Muscle layer of duodenum (tissue), 2 donors: ENCODE measurements at regions not wholly inside any gene's neighbourhood (a gene's known extent, or its start where the extent isn't known, plus 50 kb on each side); places are given as distances from the start of the nearest gene placed in this dataset.
A peak's percentile ranks its signal among the peaks of the same experiment; 100 is the strongest.

Experiments
- H3K27ac ChIP-seq: one replicate; pipeline ENCODE4 v1.7.0; 2013; ENCODE audit warnings: mild to moderate bottlenecking, low read length
- H3K27me3 ChIP-seq: one replicate; pipeline ENCODE4 v1.7.0; 2013; ENCODE audit warnings: low read depth, mild to moderate bottlenecking, control low read depth, low read length
- H3K36me3 ChIP-seq, 2 donors: one replicate each; pipeline ENCODE4 v1.7.0; 2013; ENCODE audit warnings: low read length in 2 of 2, control low read depth in 1 of 2, mild to moderate bottlenecking in 1 of 2; ENCODE audit not compliant: insufficient read depth in 2 of 2, control insufficient read depth in 1 of 2
- H3K4me1 ChIP-seq, 2 donors: one replicate each; pipeline ENCODE4 v1.7.0; 2013; ENCODE audit warnings: low read length in 2 of 2, mild to moderate bottlenecking in 2 of 2, control low read depth in 1 of 2, moderate library complexity in 1 of 2; ENCODE audit not compliant: insufficient read depth in 2 of 2, control insufficient read depth in 1 of 2
- H3K4me3 ChIP-seq, 2 donors: one replicate each; pipeline ENCODE4 v1.7.0; 2013; ENCODE audit warnings: low read length in 2 of 2, low read depth in 1 of 2, mild to moderate bottlenecking in 1 of 2
- H3K9me3 ChIP-seq, 2 donors: one replicate each; pipeline ENCODE4 v1.7.0; 2013; ENCODE audit warnings: low read length in 2 of 2, control low read depth in 1 of 2, mild to moderate bottlenecking in 1 of 2; ENCODE audit not compliant: control insufficient read depth in 1 of 2
- donor health status: healthy.

DNA sequence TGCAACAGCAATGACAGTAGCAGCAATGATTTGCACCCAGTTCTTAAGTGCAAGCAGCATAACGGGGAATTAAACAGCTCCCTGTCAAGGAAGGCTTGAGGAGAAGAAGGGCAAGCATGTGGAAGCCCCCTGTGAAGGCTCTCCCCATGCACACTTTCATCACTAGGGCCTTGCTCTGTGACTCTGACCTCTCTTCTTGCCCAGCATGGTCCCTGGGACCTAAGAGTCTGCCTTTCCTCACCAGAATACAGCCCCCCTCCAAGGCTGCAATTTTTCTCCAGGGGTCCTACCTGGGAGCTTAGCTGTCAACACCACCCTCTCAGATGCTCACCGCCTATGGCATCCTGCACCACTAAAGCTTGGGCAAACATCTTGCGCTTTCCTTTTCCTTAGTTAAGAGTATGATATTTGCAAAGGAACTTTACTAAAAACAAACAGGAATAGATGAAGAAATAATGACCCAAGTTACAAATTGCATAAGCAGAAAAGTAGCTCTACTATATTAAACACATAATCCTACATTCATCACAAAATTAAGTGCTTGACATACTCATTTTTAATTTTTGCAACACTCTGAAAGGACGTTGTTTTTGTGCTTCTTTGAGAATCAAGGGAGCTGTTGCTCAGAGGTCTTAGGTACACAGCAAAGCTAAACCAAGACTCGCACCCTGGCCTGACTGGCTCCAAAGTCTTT, 187.6 kb downstream of the ADAMTS15 start:
- H3K27ac ChIP-seq = no peak overlapping the region
- no peaks in the 10 kb centered on the region for H3K27me3 ChIP-seq
- H3K36me3 ChIP-seq = no peaks in the 10 kb centered on the region
- H3K4me3 ChIP-seq = no peak overlapping the region
- H3K4me1 ChIP-seq = peaks cover 0 to 6% of the 10 kb centered on the region in 2 donors
- no peaks in the 10 kb centered on the region for H3K9me3 ChIP-seq

DNA sequence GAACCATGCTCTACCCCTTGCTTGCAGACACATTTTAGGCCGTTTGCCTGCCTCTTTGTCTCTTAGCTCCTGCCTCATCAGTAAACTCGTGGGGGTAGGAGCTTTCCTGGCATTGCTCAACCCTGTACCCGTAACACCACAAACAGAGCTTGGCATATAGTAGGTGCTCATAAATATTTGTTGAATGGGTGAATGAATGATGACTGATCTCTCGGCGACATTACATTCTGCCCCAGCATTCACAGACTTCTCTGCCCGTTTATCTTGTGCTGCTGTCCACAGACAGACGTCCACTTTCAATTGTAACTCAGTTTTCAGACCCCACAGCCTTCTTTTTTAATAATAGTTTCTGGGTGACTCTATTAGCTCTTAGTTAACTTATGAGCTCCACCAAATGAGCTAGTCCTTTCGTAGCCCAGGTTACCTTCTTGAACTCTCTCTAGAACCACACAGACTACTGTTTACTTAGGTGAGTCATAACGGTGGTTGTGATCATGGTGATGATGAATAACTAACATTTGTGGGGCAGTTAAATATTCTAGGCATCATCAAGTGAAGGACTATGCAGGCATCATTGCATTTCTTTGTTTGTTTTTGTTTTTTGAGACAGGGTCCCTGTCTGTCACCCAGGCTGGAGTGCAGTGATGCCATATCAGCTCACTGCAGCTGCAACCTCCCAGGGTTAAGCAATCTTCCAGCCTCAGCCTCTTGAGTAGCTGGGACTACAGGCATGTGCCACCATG, 188.4 kb downstream of the ADAMTS15 start:
- Histone ChIP-seq H3K9me3 (no peaks in the 10 kb centered on the region), H3K27me3 (no peaks in the 10 kb centered on the region), H3K4me3 (no peak overlapping the region), H3K27ac (no peak overlapping the region), H3K4me1 (peaks cover 0 to 6% of the 10 kb centered on the region in 2 donors), H3K36me3 (no peaks in the 10 kb centered on the region)

- Histone ChIP-seq H3K36me3 (no peaks in the 10 kb centered on the region), H3K9me3 (no peaks in the 10 kb centered on the region), H3K27me3 (no peaks in the 10 kb centered on the region), H3K27ac (no peak overlapping the region), H3K4me1 (peaks cover 0 to 6% of the 10 kb centered on the region in 2 donors), H3K4me3 (no peak overlapping the region)
These were observed 189.1 kb downstream of the ADAMTS15 start for GRCh38 chr11:130637566-130637965.

DNA sequence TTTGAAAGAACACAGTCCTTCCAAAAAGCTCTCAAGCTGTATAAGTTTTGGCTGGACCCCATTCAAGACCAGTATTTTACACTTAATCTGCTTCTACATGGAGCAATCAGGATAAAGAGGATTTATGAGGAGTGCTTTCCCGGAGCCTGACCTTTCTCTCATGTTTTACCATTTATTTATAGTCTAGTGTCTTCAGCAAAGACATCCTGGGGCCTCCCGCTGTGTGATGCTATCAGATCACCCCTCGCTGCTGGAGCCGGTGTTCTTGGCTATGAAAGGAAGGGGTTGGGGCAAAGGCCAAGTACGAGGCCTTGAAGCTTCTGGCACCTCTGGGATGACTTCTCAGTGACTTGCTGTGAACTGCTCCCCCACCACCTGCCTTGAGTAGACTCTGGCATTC, 189.6 kb downstream of the ADAMTS15 start:
- Histone ChIP-seq H3K9me3 (no peaks in the 10 kb centered on the region), H3K27me3 (no peaks in the 10 kb centered on the region), H3K36me3 (no peaks in the 10 kb centered on the region), H3K4me3 (no peak overlapping the region), H3K27ac (no peak overlapping the region), H3K4me1 (peaks cover 0 to 6% of the 10 kb centered on the region in 2 donors)

DNA sequence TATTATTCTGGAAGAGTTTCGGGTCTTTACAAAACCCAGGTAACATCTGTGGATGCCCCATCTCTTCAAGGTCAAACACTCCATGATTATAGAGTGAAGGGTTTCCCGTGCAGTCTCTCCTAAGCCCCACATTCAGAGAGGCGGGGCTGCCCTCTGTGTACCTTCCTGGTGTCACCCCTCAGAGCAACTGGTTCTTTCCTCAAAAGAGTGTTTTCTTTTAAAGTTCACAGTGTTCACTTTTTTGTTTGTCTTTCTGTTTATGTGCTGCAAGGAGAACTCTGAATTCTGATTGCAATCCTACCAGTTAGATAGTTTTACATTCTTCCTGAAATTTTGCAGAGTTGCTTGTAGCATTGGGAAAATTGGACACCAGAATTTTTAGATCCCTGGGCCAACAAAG, 190.2 kb downstream of the ADAMTS15 start:
- H3K4me1 ChIP-seq = peaks cover 0 to 6% of the 10 kb centered on the region in 2 donors
- H3K36me3 ChIP-seq = no peaks in the 10 kb centered on the region
- no peaks in the 10 kb centered on the region for H3K27me3 ChIP-seq
- H3K4me3 ChIP-seq = no peak overlapping the region
- H3K27ac ChIP-seq = no peak overlapping the region
- H3K9me3 ChIP-seq = no peaks in the 10 kb centered on the region

DNA sequence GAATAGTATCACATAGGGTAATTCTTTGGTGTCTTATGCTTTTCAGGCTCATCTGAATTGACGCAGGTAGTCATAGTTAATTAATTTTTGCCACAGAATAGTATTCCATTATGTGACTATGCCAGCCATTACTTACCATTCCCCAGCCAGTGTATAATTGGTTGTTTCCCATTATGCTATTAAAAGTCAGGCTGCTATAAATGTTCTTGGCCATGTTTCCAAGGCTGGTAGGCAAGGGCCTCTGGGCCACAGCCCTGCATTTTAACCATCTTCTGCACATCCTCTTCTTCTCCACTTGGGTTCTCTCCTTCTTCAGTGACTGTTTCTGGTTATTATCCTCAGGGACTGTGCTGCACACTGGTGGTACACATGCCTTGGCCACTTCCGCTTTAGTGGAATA, 190.9 kb downstream of the ADAMTS15 start:
- Histone ChIP-seq H3K9me3 (no peaks in the 10 kb centered on the region), H3K4me3 (no peak overlapping the region), H3K27ac (no peak overlapping the region), H3K36me3 (no peaks in the 10 kb centered on the region), H3K27me3 (no peaks in the 10 kb centered on the region), H3K4me1 (peaks cover 4 to 6% of the 10 kb centered on the region in 2 donors)

DNA sequence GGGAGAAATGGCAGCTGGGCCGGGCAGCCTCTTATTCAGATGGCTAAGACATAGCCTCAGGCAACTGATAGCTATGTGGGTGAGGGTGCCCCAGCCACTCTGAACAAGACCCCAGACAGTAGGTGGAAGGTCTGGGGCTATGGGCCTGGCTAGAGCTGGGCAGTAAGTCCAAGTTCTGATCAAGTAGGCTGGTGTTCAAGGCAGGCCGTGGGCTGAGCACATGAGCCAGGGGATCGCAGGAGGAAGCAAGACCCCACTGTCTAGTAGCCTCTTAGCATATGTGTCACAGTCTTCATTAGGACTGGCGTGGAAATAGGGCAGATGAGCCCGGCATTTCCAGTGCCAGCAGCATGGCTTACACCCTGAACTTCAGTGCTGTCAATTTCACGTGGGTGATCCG, 192.1 kb downstream of the ADAMTS15 start:
- no peaks in the 10 kb centered on the region for H3K9me3 ChIP-seq
- no peak overlapping the region for H3K4me3 ChIP-seq
- peaks cover 6 to 8% of the 10 kb centered on the region in 2 donors for H3K4me1 ChIP-seq
- no peaks in the 10 kb centered on the region for H3K36me3 ChIP-seq
- no peak overlapping the region for H3K27ac ChIP-seq
- no peaks in the 10 kb centered on the region for H3K27me3 ChIP-seq

DNA sequence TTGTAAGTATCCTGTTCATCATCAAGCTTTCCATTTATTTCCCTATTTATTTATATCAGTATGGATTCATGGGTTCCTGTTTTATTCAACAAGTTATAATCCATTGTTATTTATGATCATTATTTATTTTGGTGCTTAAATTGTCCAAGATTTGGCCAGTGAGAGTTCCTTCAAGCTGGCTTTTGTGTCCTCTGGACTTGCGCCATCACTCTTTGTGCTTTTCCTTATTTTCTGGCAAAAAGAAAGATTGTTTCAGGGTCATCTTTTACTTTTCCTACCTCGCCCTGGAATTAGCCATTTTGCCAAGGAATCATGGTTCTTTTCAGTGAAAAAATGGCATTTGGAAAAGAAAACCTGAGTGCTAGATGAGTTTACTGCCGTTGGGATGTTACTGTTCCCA, 193.4 kb downstream of the ADAMTS15 start:
- no peaks in the 10 kb centered on the region for H3K9me3 ChIP-seq
- H3K27ac ChIP-seq = no peak overlapping the region
- no peaks in the 10 kb centered on the region for H3K36me3 ChIP-seq
- peaks cover 0 to 8% of the 10 kb centered on the region in 2 donors for H3K4me1 ChIP-seq
- no peak overlapping the region for H3K4me3 ChIP-seq
- no peaks in the 10 kb centered on the region for H3K27me3 ChIP-seq

DNA sequence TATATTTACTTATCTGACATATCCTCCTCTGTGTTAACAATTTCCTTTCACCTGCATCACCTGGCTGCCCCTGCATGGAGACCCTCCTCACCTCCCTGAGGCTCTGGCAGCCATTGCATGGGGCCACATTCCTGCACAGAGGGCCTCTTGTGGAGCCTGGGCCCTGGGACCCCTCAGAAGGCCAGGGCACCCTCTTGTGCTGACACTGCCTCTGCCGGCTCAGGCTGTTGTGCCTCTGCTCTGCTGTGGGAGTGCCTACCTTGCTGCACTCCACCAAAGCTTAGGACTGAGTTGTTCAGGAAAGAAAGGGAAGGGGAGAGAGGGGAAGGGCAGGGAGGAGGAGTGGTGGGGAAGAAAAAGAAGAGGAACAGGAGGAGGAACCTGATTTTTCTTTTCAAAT, 194.5 kb downstream of the ADAMTS15 start:
- no peak overlapping the region for H3K4me3 ChIP-seq
- H3K27ac ChIP-seq = no peak overlapping the region
- H3K36me3 ChIP-seq = no peaks in the 10 kb centered on the region
- peaks cover 0 to 8% of the 10 kb centered on the region in 2 donors for H3K4me1 ChIP-seq
- H3K27me3 ChIP-seq = no peaks in the 10 kb centered on the region
- H3K9me3 ChIP-seq = no peaks in the 10 kb centered on the region

DNA sequence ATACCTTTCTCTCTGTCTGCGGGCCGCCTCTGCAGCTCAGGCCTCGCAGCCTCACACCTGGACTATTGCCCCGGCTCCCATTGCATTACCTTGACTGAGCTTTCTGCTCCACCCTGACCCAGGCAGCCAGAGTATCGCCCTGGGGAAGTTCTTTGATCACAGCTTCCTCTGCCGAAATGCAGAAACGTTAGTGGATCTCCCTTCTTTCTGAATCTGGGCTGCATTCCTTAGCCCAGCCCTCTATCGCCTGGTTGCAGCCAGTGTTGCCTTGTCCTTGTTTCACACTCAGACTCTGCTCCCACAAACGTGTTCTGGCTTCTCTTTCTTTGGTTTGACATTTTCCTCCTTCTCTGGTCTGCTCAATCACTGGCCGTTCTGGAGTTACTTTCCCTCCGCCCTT, 195.7 kb downstream of the ADAMTS15 start:
- H3K4me1 ChIP-seq = peaks cover 1 to 8% of the 10 kb centered on the region in 2 donors
- H3K9me3 ChIP-seq = no peaks in the 10 kb centered on the region
- no peak overlapping the region for H3K4me3 ChIP-seq
- no peak overlapping the region for H3K27ac ChIP-seq
- H3K27me3 ChIP-seq = no peaks in the 10 kb centered on the region
- H3K36me3 ChIP-seq = no peaks in the 10 kb centered on the region

DNA sequence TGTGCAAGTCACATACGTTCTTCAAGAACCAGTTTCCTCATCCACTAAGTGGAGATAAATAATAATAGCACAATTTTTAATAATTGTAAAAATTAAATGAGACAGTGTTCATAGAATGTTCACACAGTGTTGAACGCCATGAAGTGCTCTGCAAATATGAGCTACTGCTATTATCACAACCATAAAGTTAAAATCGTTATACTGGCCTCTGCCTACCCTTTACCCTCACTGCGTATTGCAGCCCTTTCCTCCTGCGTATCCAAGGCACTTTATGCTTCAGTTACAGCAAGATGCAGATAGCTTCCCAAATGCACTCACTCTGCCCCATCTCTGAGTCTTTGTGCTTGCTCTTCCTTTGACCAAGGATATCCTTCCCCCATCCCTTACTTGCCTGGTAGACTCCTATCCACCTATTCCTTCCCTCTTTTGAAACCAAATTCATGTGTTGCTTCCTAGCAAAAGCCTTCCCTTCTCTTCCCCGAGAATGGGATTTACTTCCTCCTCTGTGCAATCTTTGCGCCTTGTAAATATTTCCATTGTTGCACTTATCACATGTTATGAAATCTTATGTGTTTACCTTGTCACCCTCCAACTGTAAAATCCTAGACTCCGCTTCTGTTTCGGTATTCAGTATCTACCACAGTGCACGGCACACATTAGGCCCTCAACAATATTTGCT, 196.9 kb downstream of the ADAMTS15 start:
- Histone ChIP-seq H3K4me1 (peaks cover 8 to 11% of the 10 kb centered on the region in 2 donors), H3K27me3 (no peaks in the 10 kb centered on the region), H3K27ac (peak overlapping the region; percentile 32), H3K36me3 (no peaks in the 10 kb centered on the region), H3K9me3 (no peaks in the 10 kb centered on the region), H3K4me3 (no peak overlapping the region)
